IPS-NIHi7 (cell line): ENCODE measurements at regions not wholly inside any gene's neighbourhood (a gene's known extent, or its start where the extent isn't known, plus 50 kb on each side); places are given as distances from the start of the nearest gene placed in this dataset.

ENCODE experiments used
- DNase-seq: peaks from one replicate; pipeline ENCODE4 v3.0.0; 2012; ENCODE audit warnings: mixed read lengths; ENCODE audit errors: extremely low spot score

DNA sequence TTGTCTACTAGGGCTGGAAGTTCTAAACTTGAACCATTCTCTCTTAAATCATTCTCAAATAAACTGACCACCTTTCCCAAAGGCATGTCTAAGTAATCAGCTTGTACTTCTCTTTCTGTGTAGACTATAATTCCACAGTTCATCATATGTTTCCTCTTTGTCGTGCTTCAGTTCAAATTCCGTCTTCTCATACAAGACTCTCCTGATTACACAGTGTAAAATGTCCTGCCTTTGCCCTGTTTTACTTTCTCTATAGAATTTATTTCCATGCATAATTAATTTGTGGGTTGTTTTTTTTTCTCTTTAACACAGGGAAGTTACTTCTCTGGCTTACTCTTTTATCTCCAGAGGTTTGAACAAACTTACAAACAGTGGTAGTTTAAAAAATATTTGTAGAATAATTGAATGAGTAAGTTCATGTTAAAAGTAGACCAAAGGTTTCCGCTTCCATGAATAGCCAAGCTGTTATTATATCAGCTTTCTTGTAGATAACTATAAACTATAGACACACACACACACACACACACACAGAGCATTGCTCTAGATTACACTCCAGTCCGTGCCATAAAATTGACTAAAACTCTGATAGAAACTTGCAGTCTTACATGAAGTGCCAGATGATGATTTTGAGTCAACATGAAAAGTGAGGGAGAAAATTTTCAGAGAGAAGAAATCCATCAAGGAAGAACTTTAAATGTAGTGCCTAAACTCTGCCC is 119.0 kb downstream of the SUCNR1 start:
- no peak for DNase-seq

- no peak for DNase-seq
These were observed 121.6 kb downstream of the SUCNR1 start for GRCh38 chr3:151995091-151995490.

- DNase-seq = no peak
These were observed 125.3 kb downstream of the SUCNR1 start for GRCh38 chr3:151998744-151999143.

- no peak for DNase-seq
These were observed 126.5 kb downstream of the SUCNR1 start for GRCh38 chr3:151999936-152000335.

DNA sequence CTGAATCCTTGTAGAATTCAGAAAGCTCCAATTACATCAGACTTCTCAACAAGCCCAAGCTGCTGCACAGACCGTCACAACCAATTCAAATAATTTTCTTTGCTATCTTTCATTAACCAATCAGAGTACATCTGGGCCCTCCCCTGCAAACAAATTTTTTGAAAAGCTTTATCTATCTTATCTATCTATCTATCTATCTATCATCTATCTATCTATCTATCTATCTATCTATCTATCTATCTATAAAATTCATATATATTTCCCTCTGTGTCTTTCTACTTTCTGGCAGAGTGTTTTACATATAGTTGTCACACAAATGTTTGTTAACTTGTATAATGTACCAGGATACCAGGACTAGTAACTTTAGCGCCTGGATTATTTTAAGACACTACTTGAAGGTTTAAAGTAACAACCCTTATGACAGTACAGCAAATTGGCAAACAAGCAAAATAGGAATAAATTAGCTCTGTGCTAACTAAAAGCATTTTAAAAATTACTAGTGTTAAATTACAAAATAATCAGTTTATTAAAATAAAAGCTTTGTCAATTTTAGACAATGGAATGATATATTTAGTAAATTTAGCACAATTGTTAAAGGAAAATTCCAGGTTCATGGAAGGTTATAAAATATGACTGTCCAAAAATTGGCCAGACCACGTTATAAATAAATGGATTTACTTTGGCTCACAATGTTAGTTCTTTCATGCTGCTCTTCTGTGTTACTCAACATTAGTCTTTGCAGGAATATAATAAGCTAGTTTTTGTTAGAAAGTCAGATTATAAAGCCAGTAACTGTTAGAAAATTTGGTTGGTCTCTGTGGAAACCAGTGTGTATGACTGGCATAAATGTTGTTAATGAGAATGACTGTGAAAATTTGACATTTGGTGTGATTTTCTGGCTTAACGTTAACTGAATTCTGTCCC is 138.6 kb downstream of the SUCNR1 start:
- no peak for DNase-seq

- no peak for DNase-seq
These were observed 146.1 kb downstream of the SUCNR1 start for GRCh38 chr3:152019508-152019907.

- DNase-seq = no peak
These were observed 148.6 kb downstream of the SUCNR1 start for GRCh38 chr3:152021951-152022461.

GRCh38 chr3:152026033-152026556 is 152.7 kb downstream of the SUCNR1 start:
- DNase-seq = no peak

DNA sequence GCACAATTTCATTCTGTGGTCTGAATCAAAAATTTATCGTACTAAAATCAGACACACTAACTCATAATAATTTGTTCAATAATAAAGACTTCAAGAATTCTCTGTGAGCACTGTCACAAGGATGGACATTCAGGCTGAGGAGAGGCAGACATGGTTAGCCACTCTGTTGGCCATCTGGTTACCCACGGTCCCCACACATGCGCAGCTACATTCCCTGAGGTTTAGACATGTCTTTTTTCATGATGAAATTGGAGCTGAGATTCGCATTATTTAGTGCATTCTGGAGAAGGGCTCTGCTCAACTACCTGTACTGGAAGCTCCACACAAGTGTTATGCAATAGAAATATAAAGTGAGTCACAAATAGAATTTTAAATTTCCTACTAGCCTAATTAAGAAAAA is 156.9 kb downstream of the SUCNR1 start:
- DNase-seq = no peak

- DNase-seq = no peak
These were observed 157.9 kb downstream of the SUCNR1 start for GRCh38 chr3:152031321-152031720.

- no peak for DNase-seq
These were observed 163.9 kb downstream of the SUCNR1 start for GRCh38 chr3:152037297-152037696.

DNA sequence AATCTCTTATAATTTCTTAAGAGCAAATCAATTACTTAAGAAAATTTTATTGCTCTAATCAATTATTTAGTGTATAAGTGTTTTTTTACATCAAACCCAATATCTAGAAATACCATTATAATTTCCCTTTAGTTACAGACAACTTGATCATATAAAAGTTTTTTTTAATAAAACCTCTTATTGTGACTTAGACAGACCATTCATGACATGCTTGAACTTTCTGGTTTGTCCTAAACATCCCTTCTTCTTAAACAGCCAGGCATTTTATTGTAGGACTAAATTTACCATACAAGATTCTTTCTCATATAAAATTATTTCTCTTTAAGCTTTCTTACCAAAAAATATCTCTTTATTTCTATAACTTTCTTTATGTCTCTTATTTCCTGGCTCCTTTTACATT is 164.5 kb downstream of the SUCNR1 start:
- DNase-seq = no peak

DNA sequence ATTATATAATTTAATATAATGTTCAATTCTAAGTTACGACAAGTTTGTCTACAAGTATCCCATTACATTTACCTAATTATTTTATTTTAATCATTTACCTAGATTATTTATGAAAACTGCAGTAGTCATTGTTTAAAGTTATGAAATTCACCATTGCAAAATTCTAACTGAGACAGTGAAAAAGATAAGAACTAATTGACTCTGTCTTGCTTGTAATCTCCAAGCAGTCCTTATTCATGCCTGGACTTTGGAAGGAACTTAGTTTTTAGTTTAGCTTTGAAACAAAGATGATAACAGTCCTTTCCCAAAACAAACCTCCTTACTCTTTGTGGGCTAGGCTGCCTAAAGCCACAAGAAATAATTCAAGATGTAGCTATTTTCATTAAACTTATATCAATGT is 165.0 kb downstream of the SUCNR1 start:
- no peak for DNase-seq

DNA sequence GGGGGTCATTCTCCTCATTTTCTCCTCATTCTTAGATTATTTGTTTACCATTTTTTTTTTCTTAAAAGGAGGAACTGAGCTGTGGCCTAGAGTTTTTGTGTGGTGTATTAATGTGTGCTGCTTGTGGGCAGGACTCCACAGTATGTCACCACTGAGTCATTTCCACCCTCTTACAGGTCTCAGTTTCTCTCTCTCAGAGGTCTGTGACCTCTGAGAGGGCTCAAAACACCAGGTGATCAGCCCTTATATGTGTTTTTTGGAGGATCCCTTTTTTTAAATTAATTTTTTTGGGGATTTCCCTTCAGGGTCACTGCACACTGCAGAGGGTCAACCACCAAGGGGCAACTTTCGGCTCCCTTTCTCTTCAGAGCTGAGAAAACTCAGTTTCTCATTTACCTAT is 166.4 kb downstream of the SUCNR1 start:
- no peak for DNase-seq

DNA sequence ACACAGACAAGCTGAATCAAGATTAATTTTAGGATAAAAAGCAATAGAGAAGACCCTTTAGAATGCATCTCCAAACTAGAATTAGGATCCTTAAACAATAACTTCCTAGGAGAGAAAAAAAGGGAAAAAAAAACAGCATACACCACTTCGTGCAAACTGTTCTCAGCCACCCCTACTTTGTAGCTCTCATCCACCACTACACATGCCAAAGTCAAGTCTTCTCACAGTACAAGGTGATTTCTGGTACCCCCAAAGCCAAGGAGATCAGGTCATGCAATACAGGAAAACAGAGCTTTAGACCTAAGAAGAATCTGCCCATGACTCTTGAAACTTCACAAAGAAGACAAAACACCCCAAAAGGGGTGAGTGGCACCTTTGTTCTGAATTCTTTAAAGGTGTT is 166.9 kb downstream of the SUCNR1 start:
- no peak for DNase-seq

DNA sequence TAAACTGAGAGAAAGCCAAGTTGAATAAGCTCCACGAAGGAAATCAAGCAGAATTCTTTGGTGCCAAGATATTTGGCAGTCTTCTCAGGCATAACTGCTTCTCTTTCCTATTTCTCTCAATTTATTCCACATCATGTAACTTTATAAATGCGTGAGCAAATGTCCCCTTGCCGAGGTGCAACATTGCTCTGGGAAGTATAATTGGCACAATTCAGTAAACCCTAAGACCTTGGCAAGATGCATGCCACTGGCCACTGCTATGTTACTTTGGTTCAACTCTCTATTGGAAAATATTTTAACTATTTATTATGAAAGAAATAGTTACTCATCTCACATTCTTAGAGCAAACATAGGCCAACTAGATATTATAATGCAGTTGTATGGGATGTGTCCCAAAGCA is 170.2 kb downstream of the SUCNR1 start:
- no peak for DNase-seq

GRCh38 chr3:152046280-152046679 is 172.8 kb downstream of the SUCNR1 start:
- DNase-seq = no peak

DNA sequence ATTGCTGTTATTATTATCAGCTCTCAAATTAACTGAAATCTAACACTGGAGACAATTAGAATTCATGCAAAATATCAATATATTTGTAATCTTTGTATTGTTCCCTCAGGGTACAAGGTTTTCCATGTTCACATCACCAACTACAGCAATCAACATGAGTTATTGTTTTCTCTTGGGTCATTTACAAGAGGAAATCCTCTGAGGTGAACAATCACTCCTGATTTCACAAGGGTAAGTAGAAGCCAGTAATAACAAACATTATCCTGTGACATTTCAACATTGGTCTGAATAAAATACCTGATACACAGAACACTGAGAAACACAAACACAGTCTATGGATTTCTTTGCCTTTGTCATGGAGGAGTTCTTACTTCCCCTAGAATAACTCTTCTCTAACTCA is 174.0 kb downstream of the SUCNR1 start:
- DNase-seq = no peak

DNA sequence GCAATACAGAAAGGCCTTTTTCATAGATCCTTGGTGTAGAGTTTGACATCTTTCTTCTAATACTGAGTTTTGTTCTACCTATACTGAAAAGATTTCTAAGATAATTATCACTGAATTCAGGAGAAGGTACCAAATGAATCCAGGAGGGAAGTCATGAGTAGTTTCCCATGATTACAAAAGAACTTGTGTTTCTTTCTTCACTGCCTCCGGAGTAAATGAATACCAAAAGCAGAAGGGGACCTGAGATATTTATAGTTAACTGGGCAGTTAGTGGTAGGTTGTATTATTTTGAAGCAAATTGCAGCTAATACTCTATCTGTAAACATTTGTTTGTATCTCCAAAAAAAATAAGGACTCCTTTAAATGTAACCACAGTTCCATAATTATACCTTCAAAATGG is 175.4 kb downstream of the SUCNR1 start:
- DNase-seq = no peak

DNA sequence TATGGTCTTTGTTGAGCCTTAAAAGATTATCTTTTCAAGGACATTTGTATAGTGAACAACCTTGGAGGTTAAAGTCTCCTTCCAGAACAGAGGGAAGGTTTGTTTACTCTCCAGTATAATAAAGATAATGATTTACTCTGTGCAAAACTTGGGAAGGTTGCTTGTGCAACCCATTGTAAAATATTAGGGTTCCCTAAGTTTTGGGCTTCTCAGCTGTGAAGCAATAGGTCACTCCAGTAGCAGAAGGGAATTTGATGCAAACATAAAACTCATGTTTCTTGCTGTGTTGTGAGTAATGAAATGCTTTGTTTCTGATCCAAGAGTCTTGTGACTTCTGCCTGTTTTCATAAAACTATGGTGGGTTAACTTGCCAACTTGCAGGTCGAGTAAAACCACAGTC is 177.5 kb downstream of the SUCNR1 start:
- no peak for DNase-seq

- DNase-seq = no peak
These were observed 178.3 kb downstream of the SUCNR1 start for GRCh38 chr3:152051501-152052404.

DNA sequence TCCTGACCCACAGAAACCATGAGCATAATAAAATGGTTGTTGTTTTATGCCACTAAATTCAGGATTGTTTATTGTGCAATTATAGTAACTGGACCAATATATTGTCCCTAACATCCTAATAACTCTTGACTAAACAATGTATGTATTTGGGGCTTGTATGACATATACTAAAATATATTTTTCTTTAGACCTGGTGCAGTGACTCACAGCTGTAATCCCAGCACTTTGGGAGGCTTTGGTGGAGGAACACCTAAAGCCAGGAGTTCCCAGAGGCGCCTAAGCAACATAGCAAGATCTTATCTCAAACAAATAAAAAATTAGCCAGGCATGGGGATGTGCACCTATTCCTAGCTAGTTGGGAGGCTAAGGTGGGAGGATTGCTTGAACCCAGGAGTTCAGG is 180.4 kb downstream of the SUCNR1 start:
- no peak for DNase-seq
